ENCODE measurements at regions not wholly inside any gene's neighbourhood (a gene's known extent, or its start where the extent isn't known, plus 50 kb on each side); places are given as distances from the start of the nearest gene placed in this dataset.
"Not testable (repeated sequence)": the region's sequence is repeated elsewhere in the genome, so short reads cannot be mapped to it uniquely, and the experiment has no call there.

- no peak overlapping the region for H3K27ac ChIP-seq
- TF ChIP-seq CTCF (conservative IDR thresholded peaks at IDR 0.05), result no peak
- TF ChIP-seq ZFX (IDR thresholded peaks at IDR 0.05), result no peak
Measured at GRCh38 chr5:39531306-39531705, 106.5 kb upstream of the DAB2 start.

- no peak overlapping the region for H3K27ac ChIP-seq
- no peak for TF ChIP-seq ZFX (IDR thresholded peaks at IDR 0.05)
- TF ChIP-seq CTCF (conservative IDR thresholded peaks at IDR 0.05), result no peak
Measured at GRCh38 chr5:39526914-39527477, 102.2 kb upstream of the DAB2 start.

- H3K27ac ChIP-seq, result not testable (repeated sequence)
Measured at GRCh38 chr5:39525781-39526180, 101.0 kb upstream of the DAB2 start.

- no peak overlapping the region for H3K27ac ChIP-seq
- TF ChIP-seq CTCF (conservative IDR thresholded peaks at IDR 0.05) (no peak), ZFX (IDR thresholded peaks at IDR 0.05) (no peak)
Measured at GRCh38 chr5:39525271-39525670, 100.5 kb upstream of the DAB2 start.

GRCh38 chr5:39523821-39524220, 99.0 kb upstream of the DAB2 start:
- H3K27ac ChIP-seq, result no peak overlapping the region
- TF ChIP-seq CTCF (conservative IDR thresholded peaks at IDR 0.05) (no peak), ZFX (IDR thresholded peaks at IDR 0.05) (no peak)

- no peak for TF ChIP-seq CTCF (conservative IDR thresholded peaks at IDR 0.05)
- TF ChIP-seq ZFX (IDR thresholded peaks at IDR 0.05), result no peak
- H3K27ac ChIP-seq, result no peak overlapping the region
Measured at GRCh38 chr5:39521940-39522590, 97.3 kb upstream of the DAB2 start.

- no peak overlapping the region for H3K27ac ChIP-seq
- TF ChIP-seq ZFX (IDR thresholded peaks at IDR 0.05) (no peak), CTCF (conservative IDR thresholded peaks at IDR 0.05) (no peak)
Measured at GRCh38 chr5:39521098-39521860, 96.5 kb upstream of the DAB2 start.
